Coronary artery (tissue), 2 donors: ENCODE measurements at regions not wholly inside any gene's neighbourhood (a gene's known extent, or its start where the extent isn't known, plus 50 kb on each side); places are given as distances from the start of the nearest gene placed in this dataset.

Experiments
- DNase-seq: peaks from one replicate; pipeline ENCODE4 v3.0.0-alpha.2; 2017; ENCODE audit warnings: low spot score
- H3K27ac ChIP-seq, 2 donors: fragments of 200-600 bp; sonication (generic); one replicate each; pipeline ENCODE4 v1.5.1; 2016 to 2019
- H3K4me3 ChIP-seq: fragments of 200-600 bp; sonication (generic); 2 replicates; pipeline ENCODE4 v1.5.1; 2016; ENCODE audit warnings: mild to moderate bottlenecking, moderate library complexity
- CTCF ChIP-seq: fragments of 200-600 bp; sonication (generic); IDR thresholded peaks from one replicate; pipeline ENCODE4 v1.5.1; 2019; ENCODE audit warnings: antibody characterized with exemption

GRCh38 chr4:26163425-26164362 lies 157.1 kb upstream of the RBPJ start:
- H3K27ac ChIP-seq, result peak overlapping the region in 1 of 2 donors; percentile 57
- TF ChIP-seq CTCF, result no peak
- DNase-seq, result no peak
- H3K4me3 ChIP-seq, result peak overlapping the region; percentile 47

DNA sequence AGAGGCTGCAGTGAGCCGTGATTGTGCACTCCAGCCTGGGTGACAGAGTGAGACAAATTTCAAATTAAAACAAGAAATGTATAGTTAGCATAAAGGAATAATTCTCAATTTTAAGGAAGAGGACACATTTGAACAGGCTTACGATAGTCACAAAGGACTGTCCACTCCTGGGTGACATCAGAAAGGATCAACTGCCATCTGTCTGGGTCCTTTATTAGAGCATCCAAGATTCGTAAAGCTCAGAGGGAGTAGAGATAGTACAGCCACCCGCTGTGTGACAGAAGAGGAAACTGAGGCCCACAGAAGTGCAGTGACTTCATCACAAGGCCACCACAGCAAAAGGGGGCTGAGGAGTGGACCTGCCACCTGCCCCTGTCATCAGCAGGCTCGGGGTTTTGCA lies 149.3 kb upstream of the RBPJ start:
- Histone ChIP-seq H3K4me3 (no peak overlapping the region), H3K27ac (peak overlapping the region in 1 of 2 donors; percentile 41)
- no peak for DNase-seq
- no peak for TF ChIP-seq CTCF

- no peak for DNase-seq
- TF ChIP-seq CTCF, result no peak
- Histone ChIP-seq H3K4me3 (no peak overlapping the region), H3K27ac (peak overlapping the region in 1 of 2 donors; percentile 41)
Measured at GRCh38 chr4:26171941-26172340, 148.9 kb upstream of the RBPJ start.

- Histone ChIP-seq H3K27ac (no peak overlapping the region), H3K4me3 (no peak overlapping the region)
- no peak for TF ChIP-seq CTCF
- no peak for DNase-seq
Measured at GRCh38 chr4:26173619-26174018, 147.2 kb upstream of the RBPJ start.

GRCh38 chr4:26174027-26174426 lies 146.8 kb upstream of the RBPJ start:
- no peak for DNase-seq
- H3K27ac ChIP-seq, result no peak overlapping the region
- no peak for TF ChIP-seq CTCF
- no peak overlapping the region for H3K4me3 ChIP-seq

DNA sequence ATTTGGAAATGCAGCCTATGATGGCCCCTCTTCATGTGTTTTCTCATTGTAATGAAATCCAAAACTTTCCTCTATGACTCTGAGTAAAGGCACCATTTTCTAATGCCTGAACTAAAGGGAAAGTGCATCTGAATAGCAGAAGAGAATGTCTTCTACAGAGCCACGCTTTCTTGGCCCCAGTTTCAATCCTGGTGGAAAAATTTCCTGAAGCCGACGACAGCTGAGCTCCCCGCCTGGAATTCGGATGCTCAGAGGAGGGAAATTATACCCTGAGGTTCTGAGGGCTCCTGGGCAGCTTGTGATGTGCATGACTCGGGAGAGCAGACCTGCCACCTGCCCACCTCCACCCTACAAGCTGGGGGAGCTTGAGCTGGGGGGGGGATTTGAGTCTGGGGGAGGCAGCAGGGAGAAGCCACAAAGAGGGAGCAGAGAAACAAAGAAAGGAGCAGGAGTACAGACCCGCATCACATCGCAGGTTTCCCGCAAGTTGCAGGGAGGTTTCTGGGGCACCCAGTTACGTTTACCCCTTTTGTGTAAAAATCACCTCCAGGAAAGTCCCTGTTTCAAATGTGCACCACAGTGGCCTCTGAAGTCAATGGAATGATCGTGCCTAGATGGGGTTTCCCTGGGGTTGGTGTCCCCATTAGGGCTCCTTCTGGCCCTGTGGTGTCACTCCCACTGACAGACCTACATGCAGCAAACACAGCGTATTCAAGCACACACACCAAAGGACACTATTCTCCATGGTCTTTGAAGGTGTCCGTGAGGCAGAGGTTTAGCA lies 145.6 kb upstream of the RBPJ start:
- no peak overlapping the region for H3K4me3 ChIP-seq
- no peak for TF ChIP-seq CTCF
- DNase-seq, result no peak
- H3K27ac ChIP-seq, result no peak overlapping the region
